K562 (cell line): ENCODE measurements at regions not wholly inside any gene's neighbourhood (a gene's known extent, or its start where the extent isn't known, plus 50 kb on each side); places are given as distances from the start of the nearest gene placed in this dataset.
A peak's percentile ranks its signal among the peaks of the same experiment; 100 is the strongest.

Experiments used
- BDP1 ChIP-seq: IDR thresholded peaks from 3 replicates; pipeline ENCODE4 v1.6.1; 2011; ENCODE audit not compliant: insufficient read length, insufficient read depth
- BRD9 ChIP-seq: fragments of 450-650 bp; IDR thresholded peaks from 2 replicates; pipeline ENCODE4 v1.6.1; 2018; ENCODE audit warnings: low read depth; ENCODE audit not compliant: partially characterized antibody
- E2F5 ChIP-seq: sonication (generic); formaldehyde crosslinking; IDR thresholded peaks from 2 replicates; pipeline ENCODE4 v1.8.0; 2022; ENCODE audit warnings: mild to moderate bottlenecking, missing genetic modification reagents
- GATAD2B ChIP-seq: fragments of 450-650 bp; IDR thresholded peaks from 2 replicates; pipeline ENCODE4 v1.6.1; 2017; ENCODE audit warnings: mild to moderate bottlenecking, borderline replicate concordance
- IRF9 ChIP-seq: fragments of 450-650 bp; IDR thresholded peaks from 2 replicates; pipeline ENCODE4 v1.6.1; 2016; ENCODE audit warnings: missing biosample characterization, missing genetic modification characterization
- JUND ChIP-seq, 2 experiments: IDR thresholded peaks; 2 replicates in 1 of 2; 3 replicates in 1 of 2; pipeline ENCODE4 v1.6.1; 2011; ENCODE audit warnings: borderline replicate concordance in 2 of 2, low read depth in 2 of 2, low read length in 2 of 2, improper control_type of control experiment in 1 of 2, missing biosample characterization in 1 of 2, missing genetic modification characterization in 1 of 2, missing genetic modification reagents in 1 of 2
- LEF1 ChIP-seq: fragments of 450-650 bp; IDR thresholded peaks from 2 replicates; pipeline ENCODE4 v1.6.1; 2016; ENCODE audit warnings: mild to moderate bottlenecking
- TAF1 ChIP-seq: IDR thresholded peaks from 2 replicates; pipeline ENCODE4 v1.6.1; 2011; ENCODE audit warnings: mild to moderate bottlenecking, low read length, moderate library complexity; ENCODE audit not compliant: insufficient read depth, control insufficient read depth, severe bottlenecking; ENCODE audit errors: extremely low read depth
- THRB ChIP-seq: fragments of 450-650 bp; formaldehyde crosslinking; conservative IDR thresholded peaks from 2 replicates; pipeline ENCODE4 v1.4.0; 2022; ENCODE audit warnings: mild to moderate bottlenecking, missing genetic modification characterization
- ZNF121 ChIP-seq: sonication (generic); formaldehyde crosslinking; conservative IDR thresholded peaks from 2 replicates; pipeline ENCODE4 v1.8.0; 2022; ENCODE audit warnings: missing genetic modification reagents
- ZNF518B ChIP-seq: fragments of 250-450 bp; sonication (Bioruptor Pico); IDR thresholded peaks from 2 replicates; pipeline ENCODE4 v1.5.0; 2021; ENCODE audit warnings: mild to moderate bottlenecking, moderate library complexity
- ZSCAN29 ChIP-seq: fragments of 450-650 bp; IDR thresholded peaks from 2 replicates; pipeline ENCODE4 v1.6.1; 2017

- 0 out of 2 replicates have a peak, but pooled peaks have one; percentile 37 for TF ChIP-seq THRB
- TF ChIP-seq BRD9 = no peak
- TF ChIP-seq JUND (IDR thresholded peaks at IDR 0.05; ENCODE audit: borderline replicate concordance, low read depth, low read length) = no peak
- no peak for TF ChIP-seq JUND (tag; IDR thresholded peaks at IDR 0.05; ENCODE audit: borderline replicate concordance, low read depth, low read length)
- no peak for TF ChIP-seq ZSCAN29
- TF ChIP-seq IRF9 (tag) = no peak
- TF ChIP-seq LEF1 = no peak
- no peak for TF ChIP-seq TAF1
- no peak for TF ChIP-seq GATAD2B
- no peak for TF ChIP-seq ZNF518B (CRISPR knock-in tag)
- TF ChIP-seq E2F5 = no peak
- no peak for TF ChIP-seq ZNF121
- no peak for TF ChIP-seq BDP1
- TF ChIP-seq, all 486 proteins: peak for 5
Measured at GRCh38 chr9:124101215-124101968, 89.8 kb downstream of the LHX2 start (continued).
